Ishikawa (cell line): ENCODE measurements at regions not wholly inside any gene's neighbourhood (a gene's known extent, or its start where the extent isn't known, plus 50 kb on each side); places are given as distances from the start of the nearest gene placed in this dataset.

Experiments used
- CEBPB ChIP-seq: IDR thresholded peaks from 2 replicates; pipeline ENCODE4 v1.6.1; 2012
- CREB1 ChIP-seq: IDR thresholded peaks from 2 replicates; pipeline ENCODE4 v1.6.1; 2012; ENCODE audit warnings: low read depth
- EP300 ChIP-seq: IDR thresholded peaks from 2 replicates; pipeline ENCODE4 v1.6.1; 2012; ENCODE audit warnings: borderline replicate concordance
- NFIC ChIP-seq: IDR thresholded peaks from 2 replicates; pipeline ENCODE4 v1.6.1; 2012
- RAD21 ChIP-seq: IDR thresholded peaks from 2 replicates; pipeline ENCODE4 v1.6.1; 2012; ENCODE audit warnings: low read depth
- TCF12 ChIP-seq: IDR thresholded peaks from 2 replicates; pipeline ENCODE4 v1.6.1; 2012; ENCODE audit warnings: low read depth
- TEAD4 ChIP-seq: IDR thresholded peaks from 2 replicates; pipeline ENCODE4 v1.6.1; 2012
- YY1 ChIP-seq: IDR thresholded peaks from 2 replicates; pipeline ENCODE4 v1.6.1; 2012; ENCODE audit warnings: low read depth
- ZBTB7A ChIP-seq: IDR thresholded peaks from 2 replicates; pipeline ENCODE4 v1.6.1; 2012; ENCODE audit warnings: low read depth
- TF ChIP-seq, protein P1 (sequence below): IDR thresholded peaks from 2 replicates; pipeline ENCODE4 v1.6.1; 2012
- TF ChIP-seq, protein P2 (sequence below): IDR thresholded peaks from 2 replicates; pipeline ENCODE4 v1.6.1; 2012
- TF ChIP-seq, protein P3 (sequence below): IDR thresholded peaks from 2 replicates; pipeline ENCODE4 v1.6.1; 2012; ENCODE audit warnings: low read depth, mild to moderate bottlenecking

DNA sequence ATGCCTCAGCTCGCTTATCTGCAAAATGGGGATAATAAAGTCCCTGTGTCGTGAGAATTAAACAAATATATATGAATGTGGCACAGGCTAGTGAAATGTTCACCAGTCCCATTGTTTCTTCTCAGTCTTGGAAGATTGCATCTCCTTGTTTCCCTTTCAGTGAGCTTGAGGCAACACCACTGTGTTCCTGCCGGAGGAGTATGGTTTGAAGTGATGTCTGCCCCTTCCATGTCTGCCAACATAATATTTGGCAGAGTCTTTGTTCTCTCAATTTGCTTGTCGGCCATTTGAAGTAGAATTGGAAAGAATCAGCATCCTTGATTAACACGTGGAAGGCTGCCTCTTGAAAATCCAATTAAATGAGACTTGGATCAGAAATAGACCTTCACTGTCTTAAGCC is 1088.5 kb upstream of the INTU start:
- TF ChIP-seq NFIC (no peak), RAD21 (no peak), CREB1 (no peak), ZBTB7A (no peak), EP300 (no peak), YY1 (no peak), TCF12 (no peak), CEBPB (no peak), TEAD4 (no peak)
- TF ChIP-seq, protein P1, sequence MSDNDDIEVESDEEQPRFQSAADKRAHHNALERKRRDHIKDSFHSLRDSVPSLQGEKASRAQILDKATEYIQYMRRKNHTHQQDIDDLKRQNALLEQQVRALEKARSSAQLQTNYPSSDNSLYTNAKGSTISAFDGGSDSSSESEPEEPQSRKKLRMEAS, result no peak
- TF ChIP-seq, protein P2, sequence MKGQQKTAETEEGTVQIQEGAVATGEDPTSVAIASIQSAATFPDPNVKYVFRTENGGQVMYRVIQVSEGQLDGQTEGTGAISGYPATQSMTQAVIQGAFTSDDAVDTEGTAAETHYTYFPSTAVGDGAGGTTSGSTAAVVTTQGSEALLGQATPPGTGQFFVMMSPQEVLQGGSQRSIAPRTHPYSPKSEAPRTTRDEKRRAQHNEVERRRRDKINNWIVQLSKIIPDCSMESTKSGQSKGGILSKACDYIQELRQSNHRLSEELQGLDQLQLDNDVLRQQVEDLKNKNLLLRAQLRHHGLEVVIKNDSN, result no peak
- TF ChIP-seq, protein P3, sequence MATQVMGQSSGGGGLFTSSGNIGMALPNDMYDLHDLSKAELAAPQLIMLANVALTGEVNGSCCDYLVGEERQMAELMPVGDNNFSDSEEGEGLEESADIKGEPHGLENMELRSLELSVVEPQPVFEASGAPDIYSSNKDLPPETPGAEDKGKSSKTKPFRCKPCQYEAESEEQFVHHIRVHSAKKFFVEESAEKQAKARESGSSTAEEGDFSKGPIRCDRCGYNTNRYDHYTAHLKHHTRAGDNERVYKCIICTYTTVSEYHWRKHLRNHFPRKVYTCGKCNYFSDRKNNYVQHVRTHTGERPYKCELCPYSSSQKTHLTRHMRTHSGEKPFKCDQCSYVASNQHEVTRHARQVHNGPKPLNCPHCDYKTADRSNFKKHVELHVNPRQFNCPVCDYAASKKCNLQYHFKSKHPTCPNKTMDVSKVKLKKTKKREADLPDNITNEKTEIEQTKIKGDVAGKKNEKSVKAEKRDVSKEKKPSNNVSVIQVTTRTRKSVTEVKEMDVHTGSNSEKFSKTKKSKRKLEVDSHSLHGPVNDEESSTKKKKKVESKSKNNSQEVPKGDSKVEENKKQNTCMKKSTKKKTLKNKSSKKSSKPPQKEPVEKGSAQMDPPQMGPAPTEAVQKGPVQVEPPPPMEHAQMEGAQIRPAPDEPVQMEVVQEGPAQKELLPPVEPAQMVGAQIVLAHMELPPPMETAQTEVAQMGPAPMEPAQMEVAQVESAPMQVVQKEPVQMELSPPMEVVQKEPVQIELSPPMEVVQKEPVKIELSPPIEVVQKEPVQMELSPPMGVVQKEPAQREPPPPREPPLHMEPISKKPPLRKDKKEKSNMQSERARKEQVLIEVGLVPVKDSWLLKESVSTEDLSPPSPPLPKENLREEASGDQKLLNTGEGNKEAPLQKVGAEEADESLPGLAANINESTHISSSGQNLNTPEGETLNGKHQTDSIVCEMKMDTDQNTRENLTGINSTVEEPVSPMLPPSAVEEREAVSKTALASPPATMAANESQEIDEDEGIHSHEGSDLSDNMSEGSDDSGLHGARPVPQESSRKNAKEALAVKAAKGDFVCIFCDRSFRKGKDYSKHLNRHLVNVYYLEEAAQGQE, result no peak
